ENCODE measurements at regions not wholly inside any gene's neighbourhood (a gene's known extent, or its start where the extent isn't known, plus 50 kb on each side); places are given as distances from the start of the nearest gene placed in this dataset.

GRCh38 chr6:81606965-81607381, 145.5 kb downstream of the TENT5A start:
- TF ChIP-seq EZH2 (IDR thresholded peaks at IDR 0.05; ENCODE audit: borderline replicate concordance, low read depth, low read length, poor library complexity, severe bottlenecking): no peak
- no peak for TF ChIP-seq CTCF (conservative IDR thresholded peaks at IDR 0.05; ENCODE audit: low read depth, low read length)
